ENCODE measurements at regions not wholly inside any gene's neighbourhood (a gene's known extent, or its start where the extent isn't known, plus 50 kb on each side); places are given as distances from the start of the nearest gene placed in this dataset.
"Not testable (repeated sequence)": the region's sequence is repeated elsewhere in the genome, so short reads cannot be mapped to it uniquely, and the experiment has no call there.

DNA sequence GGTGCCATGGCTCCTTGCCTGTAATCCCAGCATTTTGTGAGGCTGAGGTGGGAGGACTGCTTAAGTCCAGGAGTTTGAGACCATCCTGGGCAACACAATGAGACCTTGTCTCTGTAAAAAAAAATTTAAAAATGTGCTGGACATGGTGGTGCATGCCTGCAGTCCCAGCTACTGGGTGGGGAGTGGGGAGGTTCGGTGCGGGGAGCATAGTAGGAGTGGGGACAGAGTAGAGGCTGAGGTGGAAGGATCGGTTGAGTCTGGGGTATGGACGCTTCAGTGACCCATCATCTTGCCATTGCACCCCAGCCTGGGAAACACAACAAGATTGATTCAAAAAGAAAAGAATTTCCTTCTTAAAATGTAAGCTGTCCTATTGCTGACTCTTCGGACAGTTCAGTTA is 1490.0 kb upstream of the GBE1 start:
- no peak for DNase-seq

DNA sequence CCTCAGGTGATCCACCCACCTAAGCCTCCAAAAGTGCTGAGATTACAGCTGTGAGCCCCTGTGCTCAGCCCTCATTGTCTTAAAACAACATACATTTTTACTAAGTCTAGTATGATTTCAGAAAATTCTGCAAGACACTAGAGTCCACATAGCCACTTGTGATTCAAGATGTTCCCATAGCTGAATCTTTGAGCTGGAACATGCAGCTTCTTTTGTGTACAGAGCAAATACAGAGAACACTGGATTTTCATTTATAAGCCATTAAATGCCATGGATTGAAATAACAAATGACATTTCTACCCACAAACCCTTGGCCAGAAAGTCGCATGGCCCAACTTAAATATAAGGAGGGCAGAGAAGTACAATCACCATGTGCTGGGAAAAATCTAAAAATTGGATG is 1489.2 kb upstream of the GBE1 start:
- no peak for DNase-seq

DNA sequence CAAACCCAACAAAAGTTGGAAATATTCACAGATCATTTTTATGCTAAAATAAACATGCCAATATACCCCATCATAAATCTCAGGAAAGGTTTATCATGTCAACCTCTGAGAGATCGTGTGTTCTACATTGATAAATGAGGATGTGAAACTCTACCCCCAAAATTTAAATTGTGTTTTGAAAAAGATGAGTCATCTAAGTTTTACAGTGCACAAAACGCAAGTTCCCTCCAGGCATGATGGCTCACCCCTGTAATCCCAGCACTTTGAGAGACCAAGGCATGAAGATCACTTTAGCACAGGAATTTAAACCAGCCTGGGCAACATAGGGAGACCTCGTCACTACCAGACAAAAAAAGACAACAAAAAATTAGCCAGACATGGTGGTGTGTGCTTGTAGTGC is 1487.0 kb upstream of the GBE1 start:
- DNase-seq = no peak

DNA sequence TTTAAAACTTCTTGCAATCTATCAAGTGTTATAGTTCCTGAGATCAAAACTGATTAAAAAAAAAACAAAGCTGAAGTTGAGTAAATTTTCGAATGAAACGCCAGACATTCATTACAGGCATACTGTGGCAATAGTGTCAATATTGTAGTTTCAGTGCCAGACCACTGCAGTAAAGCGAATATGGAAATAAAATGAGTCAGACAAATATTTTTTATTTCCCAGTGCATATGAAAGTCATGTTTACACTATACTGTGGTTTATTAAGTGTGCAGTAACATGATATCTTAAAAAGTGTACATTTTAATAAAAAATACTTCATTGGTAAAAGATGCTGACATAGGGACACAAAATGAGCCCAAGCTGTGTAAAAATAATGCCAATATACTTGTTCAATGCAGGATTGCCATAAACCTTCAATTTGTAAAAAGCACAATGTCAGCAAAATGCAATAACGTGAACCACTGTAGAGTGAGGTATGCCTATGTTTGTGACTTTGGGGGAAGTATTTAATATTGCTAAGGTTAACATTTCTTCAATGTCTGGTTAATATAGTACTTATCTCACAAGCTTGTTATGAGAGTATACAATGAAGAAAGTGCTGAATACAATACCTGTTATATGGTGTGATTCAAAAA is 1473.9 kb upstream of the GBE1 start:
- no peak for DNase-seq

DNA sequence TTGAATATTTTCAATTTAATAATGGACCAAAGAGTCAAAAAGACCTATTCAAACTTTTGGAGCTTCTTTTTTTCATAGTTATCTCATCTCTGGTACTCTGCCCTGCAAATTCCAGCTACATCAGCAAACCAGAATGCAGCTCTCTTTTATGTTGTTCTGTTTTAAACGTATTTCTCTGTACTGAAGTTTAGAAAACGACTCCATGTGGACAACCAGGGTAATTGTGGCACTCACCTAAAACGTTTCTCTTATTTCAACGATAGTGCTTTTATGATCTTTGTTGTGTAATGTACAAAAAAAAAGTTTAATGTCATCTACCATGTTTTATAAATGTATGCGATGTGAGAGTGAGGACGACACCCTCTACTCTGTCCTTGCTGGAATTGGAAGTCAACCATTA is 1472.3 kb upstream of the GBE1 start:
- no peak for DNase-seq

DNA sequence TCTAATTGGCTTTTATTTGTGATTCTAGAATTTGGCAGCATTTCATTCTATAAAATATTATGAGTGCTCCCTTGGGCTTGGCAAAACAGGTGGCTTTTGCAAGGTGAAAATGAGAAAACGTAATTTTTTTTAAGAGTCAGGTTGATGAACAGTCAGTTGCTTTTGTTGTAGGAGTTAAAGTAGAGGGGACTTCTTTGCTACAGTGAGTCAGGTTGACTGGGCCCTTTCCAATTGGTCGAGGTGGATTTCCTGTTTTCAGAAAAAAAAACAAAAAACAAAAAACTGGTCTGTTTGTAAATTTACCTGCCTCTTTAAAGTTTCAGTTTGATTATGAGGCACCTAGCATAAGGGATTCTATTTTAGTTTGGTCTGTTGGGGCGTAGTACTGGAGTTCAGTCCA is 1469.4 kb upstream of the GBE1 start:
- DNase-seq = no peak

DNA sequence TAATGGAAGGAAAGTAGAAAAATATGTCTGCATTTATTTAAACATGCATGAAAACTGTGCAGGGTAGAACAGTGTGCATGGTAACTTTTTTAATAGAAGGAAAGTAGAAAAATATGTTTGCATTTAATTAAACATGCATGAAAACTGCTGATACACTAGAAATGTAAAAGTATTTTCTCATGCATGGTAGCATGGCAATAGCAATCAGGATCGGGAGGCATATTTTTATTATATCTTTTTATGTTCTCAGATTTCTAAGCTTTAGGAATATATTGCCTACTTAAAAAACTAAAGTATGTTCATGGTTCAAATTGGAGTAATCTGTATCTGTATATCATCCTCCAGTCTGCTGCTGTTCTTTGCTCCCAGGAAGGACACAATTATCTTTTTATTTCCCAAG is 1468.9 kb upstream of the GBE1 start:
- DNase-seq = no peak

DNA sequence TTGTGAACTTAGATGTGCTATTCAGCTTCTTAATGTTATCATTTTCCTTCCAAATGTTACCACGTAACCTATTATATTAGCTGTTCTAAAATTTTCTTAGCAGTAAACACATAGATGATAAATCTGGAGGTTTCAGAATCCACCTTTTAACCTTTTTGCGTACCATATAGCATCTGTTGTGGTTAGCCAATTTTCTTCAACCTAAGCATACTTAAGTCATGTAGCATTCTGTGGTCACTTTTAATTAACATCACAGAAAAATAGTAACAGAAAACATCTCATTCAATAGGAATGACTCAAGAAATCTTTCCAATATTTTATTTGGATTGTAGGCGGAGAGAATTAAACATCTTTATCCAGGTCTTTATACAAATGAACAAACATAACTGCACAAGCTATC is 1465.3 kb upstream of the GBE1 start:
- DNase-seq = no peak

DNA sequence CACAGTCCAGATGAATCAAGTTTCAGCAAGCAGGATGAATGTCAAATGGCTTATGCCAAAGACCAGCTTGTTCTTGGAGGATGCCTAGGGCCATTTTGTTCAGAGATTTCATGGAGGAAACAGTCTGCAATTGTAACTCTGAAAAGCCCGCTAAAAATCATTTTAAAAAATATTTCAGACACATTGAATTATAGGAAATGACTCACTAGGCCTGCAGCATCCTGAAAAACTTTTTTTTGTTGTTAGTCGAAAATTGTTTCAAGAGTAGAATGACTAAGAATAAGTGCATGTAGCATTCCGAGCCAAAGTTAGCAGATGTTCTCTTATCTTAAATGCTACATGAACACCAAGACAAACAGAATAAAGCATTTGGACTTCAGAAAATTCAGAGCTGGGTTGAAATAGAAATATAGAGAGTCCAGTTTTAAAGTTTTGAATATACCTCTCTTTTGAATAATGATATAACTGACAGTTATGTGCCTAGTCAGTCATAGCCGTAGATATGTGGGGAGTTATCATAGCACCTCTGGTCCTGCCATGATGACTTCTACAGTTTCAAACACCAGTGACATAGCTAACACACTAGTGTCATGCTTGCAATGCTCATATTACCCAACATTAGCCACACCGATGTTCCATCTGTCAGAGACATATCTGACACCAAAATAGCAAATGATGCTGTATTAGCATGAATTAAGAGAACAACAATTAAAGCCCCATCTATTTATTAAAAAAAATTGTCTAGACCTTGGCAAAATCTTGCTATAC is 1462.8 kb upstream of the GBE1 start:
- DNase-seq = no peak

DNA sequence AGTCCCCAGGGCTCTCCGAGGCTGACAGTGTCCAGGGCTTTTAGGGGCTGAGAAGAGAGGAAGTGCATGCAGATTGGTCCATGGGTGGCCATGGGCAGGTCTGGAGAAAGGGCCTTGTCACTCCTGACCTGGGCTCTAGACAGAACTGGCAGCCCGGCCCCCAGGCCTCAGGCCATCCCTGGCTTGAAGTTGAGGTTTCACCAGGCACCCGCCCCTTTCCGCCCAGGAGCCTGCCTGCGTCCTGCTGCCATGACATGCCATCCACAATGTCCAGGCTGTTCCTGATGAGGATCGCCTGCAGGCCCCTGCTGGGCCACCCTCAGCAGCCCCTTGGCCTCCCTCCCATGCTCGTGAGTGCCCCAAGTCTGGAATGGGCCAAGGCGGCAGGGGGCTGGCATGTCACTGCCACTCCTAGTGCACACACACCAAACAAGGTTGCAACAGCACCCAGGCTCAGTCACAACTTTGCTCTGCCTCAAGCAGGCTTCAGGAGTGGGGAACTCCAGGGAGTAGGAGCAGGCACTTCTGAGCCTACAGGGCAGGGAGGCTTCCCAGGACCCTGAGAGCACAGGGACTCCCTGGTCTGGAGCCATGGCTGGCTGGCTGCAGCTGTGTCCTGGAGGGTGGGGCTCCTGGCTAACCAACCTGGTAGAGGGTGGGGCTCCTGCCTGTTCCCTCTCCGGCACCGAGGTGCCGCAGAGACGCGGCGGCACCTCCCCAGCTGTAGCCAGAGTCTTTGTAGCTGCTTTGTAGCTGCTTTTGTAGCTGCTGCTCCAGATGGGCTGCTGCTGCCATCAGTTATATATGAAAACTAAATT is 1457.1 kb upstream of the GBE1 start:
- no peak for DNase-seq

DNA sequence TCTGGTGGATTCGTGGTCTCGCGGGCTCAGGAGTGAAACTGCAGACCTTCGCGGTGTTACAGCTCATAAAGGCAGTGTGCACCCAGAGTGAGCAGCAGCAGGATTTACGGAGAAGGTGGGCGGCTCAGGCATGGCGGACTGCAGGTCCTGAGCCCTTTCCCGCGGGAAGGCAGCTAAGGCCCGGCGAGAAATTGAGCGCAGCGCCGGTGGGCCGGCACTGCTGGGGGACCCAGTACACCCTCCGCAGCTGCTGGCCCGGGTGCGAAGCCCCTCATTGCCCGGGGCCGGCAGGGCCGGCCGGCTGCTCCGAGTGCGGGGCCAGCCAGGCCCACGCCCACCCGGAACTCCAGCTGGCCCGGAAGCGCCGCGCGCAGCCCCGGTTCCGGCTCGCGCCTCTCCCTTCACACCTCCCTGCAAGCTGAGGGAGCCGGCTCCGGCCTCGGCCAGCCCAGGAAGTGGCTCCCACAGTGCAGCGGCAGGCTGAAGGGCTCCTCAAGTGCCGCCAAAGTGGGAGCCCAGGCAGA is 1456.2 kb upstream of the GBE1 start:
- not testable (repeated sequence) for DNase-seq

DNA sequence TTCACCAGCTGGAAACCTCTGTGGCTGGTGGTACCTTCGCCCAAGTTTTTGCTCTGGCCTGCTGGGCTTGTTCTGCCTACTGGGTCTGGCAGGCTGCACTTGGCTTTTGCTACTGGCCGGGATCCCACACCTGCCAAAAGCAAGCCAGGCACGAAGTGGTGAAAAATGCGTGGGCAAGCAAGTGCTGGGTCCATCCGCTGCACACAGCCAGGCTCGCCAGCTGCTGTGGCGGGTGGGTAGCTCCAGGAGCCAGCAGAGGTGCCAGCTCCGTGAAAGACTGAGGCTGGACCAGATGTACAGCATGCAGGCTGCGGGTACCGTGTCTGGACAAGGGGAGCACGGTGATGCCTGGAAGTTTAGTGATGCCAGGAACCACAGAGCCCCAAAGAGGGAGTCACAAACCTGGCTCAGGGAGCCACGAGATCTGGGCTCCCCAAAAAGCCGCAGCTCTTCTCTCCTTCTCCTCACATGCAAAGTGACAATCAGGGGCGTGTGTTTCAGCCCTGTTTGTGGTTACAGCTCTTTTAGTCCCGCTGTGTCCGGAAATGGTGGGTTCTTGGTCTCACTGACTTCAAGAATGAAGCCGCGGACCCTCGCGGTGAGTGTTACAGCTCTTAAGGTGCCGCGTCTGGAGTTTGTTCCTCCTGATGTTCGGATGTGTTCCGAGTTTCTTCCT is 1455.6 kb upstream of the GBE1 start:
- DNase-seq = no peak

DNA sequence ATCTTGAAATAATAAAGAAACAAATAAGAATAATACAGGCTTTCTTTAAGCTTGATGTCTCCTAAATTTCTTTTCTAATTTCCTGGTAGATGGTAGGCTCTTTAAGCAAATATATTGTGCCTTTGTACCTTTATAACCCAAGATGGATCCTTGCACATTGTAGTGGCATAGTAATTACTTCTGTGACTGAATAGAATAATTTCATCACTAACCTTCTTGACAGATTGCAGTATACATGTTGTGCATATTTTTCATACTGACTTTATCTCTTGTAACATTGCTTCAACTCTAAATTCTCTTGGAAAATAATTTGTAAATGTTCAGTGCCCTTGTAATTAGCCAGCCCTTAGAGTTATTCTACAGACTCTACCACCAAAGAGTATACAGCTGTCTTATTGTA is 1433.8 kb upstream of the GBE1 start:
- no peak for DNase-seq

DNA sequence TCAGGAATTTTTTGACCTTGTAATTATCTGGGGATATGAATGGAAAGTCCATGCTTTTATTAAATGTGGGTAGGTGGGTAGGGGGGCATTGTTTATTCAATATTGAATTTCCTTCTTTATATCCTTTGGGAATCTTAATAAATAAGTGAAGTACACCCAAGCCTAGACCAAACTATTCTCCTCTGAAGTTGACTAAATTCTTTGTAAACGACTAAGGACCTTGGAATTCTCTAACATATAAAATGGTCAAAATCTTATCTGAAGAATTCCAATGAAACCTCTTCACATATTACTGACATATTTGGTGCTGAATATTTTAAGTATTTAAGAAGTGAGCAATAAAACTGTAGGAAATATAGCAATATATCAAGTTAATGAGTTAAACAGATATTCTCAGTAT is 1432.1 kb upstream of the GBE1 start:
- no peak for DNase-seq

DNA sequence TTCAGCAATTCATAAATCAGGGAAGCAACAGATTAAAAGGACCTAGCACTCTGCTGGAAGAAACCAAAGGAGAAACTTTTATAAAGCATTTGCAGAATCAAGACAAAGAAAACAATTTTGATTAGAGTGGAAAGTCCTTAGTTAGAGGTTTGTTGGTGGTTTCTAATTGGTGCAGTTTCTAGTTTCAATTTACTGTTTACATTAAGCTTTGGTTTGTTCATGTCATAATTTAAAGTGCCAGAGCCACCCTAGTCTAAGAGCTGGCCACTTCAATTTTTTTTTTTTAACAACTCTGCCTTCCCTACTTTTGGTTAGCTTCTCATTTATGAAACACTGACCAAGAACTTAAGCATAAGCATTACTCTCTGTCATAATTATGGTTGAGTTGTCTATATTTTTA is 1428.2 kb upstream of the GBE1 start:
- no peak for DNase-seq

DNA sequence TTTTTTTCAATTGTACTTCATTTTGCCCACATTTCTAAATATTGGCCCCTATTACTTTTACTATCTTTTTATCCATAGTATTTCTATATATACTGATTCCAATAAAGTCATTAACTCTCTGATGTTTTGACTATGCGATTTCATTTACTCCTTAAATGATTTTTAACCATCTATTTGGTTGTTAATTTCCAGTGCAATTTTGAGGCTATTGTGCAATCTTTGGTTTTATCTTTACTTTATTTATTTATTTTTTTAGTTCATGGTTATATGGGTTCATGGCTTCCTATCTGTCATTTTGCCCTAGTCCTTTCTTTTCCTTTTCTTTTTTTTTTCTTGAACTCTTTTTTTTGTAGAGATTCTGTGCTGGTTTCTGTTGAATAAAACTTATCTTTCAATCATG is 1408.0 kb upstream of the GBE1 start:
- DNase-seq = no peak

DNA sequence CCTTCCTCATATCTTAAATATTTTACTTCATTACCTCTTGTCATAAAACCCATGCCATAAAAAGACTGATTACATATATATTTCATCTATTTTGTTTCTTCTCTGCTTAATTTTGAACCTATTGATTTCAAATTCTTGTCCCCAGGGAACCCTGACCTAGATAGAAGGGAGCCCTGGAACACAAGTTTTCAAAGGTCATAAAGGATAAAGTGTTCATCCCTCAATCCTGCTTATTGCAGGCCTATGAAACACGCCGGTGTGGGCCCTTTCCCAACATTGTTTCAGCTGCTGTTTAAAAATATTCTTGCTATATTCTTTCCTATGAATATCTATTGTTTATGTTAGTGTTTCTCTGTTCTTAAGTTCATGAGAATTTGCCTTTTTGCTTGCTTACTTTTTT is 1389.5 kb upstream of the GBE1 start:
- no peak for DNase-seq

DNA sequence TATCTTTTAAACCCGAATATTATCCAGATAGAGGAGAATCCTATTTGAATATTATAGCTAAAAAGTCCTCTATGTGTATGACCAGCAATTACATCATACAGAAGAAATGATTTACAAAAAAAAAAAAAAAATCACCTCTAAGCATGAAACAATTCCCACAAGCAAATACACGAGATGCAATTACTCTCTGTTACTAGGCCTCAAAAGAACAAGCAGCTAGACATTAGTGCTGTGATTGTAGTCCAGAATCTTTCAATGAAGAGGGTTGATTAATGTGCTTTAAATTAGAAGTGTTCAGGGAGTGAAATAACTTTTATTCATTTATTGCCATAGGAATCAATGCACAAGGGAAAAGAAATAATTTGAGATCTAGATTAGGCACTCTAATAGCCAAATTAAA is 1379.5 kb upstream of the GBE1 start:
- DNase-seq = no peak

DNA sequence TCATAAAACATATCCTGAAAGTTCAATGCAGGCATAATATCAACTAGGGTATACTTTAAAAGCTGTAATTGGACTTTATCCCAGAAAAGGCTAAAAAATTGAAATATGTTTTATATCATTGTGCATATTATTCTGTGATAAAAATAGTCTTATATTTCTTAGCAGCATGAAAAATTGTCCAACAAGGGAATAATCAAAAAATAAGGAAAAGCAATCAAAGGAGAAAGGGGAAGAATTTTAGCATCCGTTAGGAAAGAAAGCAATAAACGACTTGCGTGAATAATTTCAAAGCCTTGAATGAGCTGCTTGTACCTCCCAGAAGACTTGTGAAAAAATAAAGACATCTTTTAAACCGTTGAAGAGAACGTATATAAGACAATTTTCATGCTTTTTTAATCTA is 1369.8 kb upstream of the GBE1 start:
- DNase-seq = no peak

DNA sequence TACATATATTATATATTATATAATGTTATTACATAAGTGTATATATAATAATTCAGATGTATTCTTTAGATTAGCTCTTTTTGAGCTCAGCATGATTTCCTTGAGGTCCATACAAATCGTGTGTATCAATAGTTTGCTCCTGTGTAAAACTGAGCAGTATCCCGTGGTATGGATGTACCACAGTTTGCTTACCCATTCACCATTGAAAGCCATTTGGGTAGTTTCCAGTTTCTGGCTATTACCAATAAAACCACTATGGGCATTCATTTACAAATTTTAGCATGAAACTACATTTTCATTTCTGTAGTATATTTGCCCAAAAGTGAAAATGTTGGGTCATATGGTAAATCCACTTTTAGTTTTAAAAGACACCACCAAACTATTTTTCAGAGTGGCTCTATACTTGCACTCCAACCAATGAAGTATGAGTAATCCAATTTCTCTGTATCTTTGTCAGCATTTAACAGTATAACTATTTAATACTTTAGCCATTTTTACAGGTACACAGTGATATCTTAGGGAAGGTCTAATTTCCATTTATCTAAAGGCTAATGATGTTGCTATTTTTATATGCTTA is 1361.4 kb upstream of the GBE1 start:
- no peak for DNase-seq

DNA sequence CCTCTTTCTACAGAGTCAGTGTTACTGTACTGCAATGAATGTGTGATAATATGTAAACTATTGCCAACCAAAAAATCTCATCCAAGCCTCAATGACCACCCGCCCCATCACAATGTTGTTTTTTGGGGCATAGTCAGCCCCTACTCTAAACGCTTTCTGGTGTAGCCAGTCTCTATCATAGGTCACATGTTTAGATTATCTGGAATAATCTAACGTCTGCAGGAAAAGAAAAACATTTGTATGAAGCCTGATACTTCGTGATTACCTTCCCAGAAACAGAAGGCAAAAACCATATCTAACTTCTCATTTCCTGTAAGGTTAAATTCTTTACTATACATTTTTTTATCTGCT is 1331.8 kb upstream of the GBE1 start:
- DNase-seq = no peak

DNA sequence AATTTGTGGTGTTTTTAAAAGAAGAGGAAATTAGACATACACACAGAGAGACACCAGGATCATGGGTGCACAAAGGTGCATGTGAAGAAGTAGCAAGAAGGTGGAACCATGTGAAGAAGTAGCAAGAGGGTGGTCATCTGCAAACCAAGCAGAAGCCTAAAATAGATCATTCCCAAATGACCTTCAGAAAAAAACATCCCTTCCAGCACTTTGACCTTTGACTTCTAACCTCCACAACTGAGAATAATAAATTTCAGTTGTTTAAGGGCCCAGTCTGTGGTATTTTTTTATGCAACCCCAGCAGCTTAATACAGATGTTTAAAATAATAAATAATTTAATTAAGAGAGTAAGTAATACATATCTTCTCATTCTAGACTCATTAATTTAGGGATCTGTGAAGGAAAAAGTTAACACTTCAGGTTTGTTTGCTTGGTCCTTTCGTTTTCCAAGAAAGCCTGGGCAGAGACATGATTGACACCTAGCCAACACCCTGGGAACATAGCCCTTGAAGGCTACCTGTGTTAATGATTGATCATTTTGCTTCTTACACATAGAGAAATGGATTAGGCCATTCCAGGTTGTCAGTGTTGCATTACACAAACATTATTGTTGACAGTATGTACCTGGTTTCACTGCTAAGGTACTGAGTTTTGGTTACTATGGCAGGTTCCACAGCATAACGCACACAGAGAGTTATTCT is 1331.2 kb upstream of the GBE1 start:
- no peak for DNase-seq

All from stimulated activated CD4-positive, alpha-beta T cell treated with anti-CD3 and anti-CD28 coated beads, Interleukin-2, amount 100 ng/mL, for 48 hours (primary cell).